HG02852 (cell line): ENCODE measurements at regions not wholly inside any gene's neighbourhood (a gene's known extent, or its start where the extent isn't known, plus 50 kb on each side); places are given as distances from the start of the nearest gene placed in this dataset.

Source experiments
- ATAC-seq: cut with Tn5 transposase; IDR thresholded peaks from one replicate; pipeline ENCODE4 v1.9.1; 2021; ENCODE audit warnings: mild to moderate bottlenecking, moderate library complexity; ENCODE audit not compliant: unreplicated experiment

- ATAC-seq: no peak
Observed at GRCh38 chr21:19771881-19772280, 1226.3 kb upstream of the NCAM2 start.

- no peak for ATAC-seq
Observed at GRCh38 chr21:19776076-19776475, 1222.1 kb upstream of the NCAM2 start.

GRCh38 chr21:19781881-19782652, 1216.1 kb upstream of the NCAM2 start:
- no peak for ATAC-seq

- ATAC-seq: no peak
Observed at GRCh38 chr21:19785941-19786340, 1212.3 kb upstream of the NCAM2 start.

GRCh38 chr21:19792004-19792403, 1206.2 kb upstream of the NCAM2 start:
- no peak for ATAC-seq

GRCh38 chr21:19807201-19807600, 1191.0 kb upstream of the NCAM2 start:
- no peak for ATAC-seq

GRCh38 chr21:19810779-19811178, 1187.4 kb upstream of the NCAM2 start:
- ATAC-seq: no peak

GRCh38 chr21:19830446-19830845, 1167.8 kb upstream of the NCAM2 start:
- ATAC-seq: no peak

GRCh38 chr21:19832551-19832950, 1165.7 kb upstream of the NCAM2 start:
- no peak for ATAC-seq

- ATAC-seq: no peak
Observed at GRCh38 chr21:19833082-19833481, 1165.1 kb upstream of the NCAM2 start.

GRCh38 chr21:19842601-19843000, 1155.6 kb upstream of the NCAM2 start:
- no peak for ATAC-seq

GRCh38 chr21:19844334-19844733, 1153.9 kb upstream of the NCAM2 start:
- ATAC-seq: no peak

GRCh38 chr21:19850157-19850556, 1148.1 kb upstream of the NCAM2 start:
- no peak for ATAC-seq

- no peak for ATAC-seq
Observed at GRCh38 chr21:19853061-19853460, 1145.1 kb upstream of the NCAM2 start.

- ATAC-seq: no peak
Observed at GRCh38 chr21:19853709-19854575, 1144.3 kb upstream of the NCAM2 start.

GRCh38 chr21:19855522-19855921, 1142.7 kb upstream of the NCAM2 start:
- ATAC-seq: no peak

- ATAC-seq: no peak
Observed at GRCh38 chr21:19864476-19864875, 1133.7 kb upstream of the NCAM2 start.

- ATAC-seq: no peak
Observed at GRCh38 chr21:19870682-19871081, 1127.5 kb upstream of the NCAM2 start.

GRCh38 chr21:19874521-19874920, 1123.7 kb upstream of the NCAM2 start:
- ATAC-seq: no peak

GRCh38 chr21:19878133-19878532, 1120.1 kb upstream of the NCAM2 start:
- ATAC-seq: no peak

- no peak for ATAC-seq
Observed at GRCh38 chr21:19899645-19900044, 1098.6 kb upstream of the NCAM2 start.

GRCh38 chr21:19900149-19900548, 1098.1 kb upstream of the NCAM2 start:
- no peak for ATAC-seq
